ENCODE measurements at regions not wholly inside any gene's neighbourhood (a gene's known extent, or its start where the extent isn't known, plus 50 kb on each side); places are given as distances from the start of the nearest gene placed in this dataset.
"Not testable (repeated sequence)": the region's sequence is repeated elsewhere in the genome, so short reads cannot be mapped to it uniquely, and the experiment has no call there.

GRCh38 chrX:107296184-107296583, 89.8 kb downstream of the DNAAF6 start:
- DNase-seq (ENCODE audit: low spot score) = not testable (repeated sequence)

- no peak for DNase-seq (ENCODE audit: low spot score)
Measured at GRCh38 chrX:107298276-107298675, 91.9 kb downstream of the DNAAF6 start.

- DNase-seq (ENCODE audit: low spot score) = no peak
Measured at GRCh38 chrX:107301253-107301652, 94.8 kb downstream of the DNAAF6 start.

- DNase-seq (ENCODE audit: low spot score) = no peak
Measured at GRCh38 chrX:107304141-107304540, 97.7 kb downstream of the DNAAF6 start.

DNA sequence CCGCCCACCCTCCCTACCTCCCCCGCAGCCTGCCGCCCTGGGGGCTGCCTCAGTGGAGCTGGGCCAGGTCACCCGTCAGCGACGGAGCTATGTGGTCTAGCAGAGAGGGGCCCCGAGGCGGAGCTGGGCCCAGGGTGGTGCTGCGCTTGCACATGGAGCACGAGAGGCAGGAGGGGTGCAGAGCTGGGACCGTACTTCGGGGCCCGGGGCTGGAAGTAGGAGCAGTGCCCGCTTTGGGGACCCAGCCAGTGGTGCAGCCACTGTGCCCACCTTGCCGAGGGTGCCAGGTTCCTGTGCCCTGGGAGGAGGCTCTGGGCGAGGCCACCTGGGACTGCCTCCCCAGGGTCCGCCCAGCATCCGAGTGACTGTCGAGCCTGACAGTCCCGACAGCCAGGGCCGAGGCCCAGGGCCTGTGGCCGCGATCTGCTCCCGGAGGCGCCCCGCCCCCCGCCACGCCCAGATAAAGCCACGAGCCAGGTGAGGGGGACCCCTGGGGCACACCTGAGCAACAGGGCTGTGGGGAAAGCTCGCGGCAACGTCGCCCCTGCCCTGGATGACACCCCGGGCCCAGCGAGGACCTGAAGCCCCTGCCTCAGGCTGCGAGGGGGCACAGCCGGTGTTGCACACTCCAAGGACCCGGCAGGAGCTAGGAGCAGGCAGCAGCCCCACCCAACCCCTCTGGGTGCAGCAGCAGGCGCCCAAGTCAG, 117.5 kb downstream of the DNAAF6 start:
- DNase-seq (ENCODE audit: low spot score) = no peak

- peak; percentile 37 for DNase-seq (ENCODE audit: low spot score)
Measured at GRCh38 chrX:107324493-107325310, 118.3 kb downstream of the DNAAF6 start.

DNA sequence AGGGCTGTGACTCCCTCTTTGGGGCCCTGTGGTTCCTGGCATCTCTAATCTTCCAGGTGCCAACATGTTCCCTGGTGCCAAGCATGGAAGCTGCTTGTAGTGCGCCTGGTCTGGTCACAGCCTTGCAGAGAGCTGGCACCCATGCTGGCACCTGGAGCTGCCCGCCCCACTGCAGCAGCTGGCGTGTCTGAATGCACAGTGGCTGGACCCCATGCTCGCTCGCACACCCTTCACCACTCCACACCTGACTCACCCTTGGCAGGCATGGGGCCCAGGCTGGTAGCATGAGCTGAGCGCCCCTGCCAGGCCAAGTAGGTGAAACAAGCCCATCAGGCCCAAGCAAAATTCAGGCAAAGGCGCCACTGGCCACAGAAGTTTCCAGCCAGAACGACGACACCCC, 119.1 kb downstream of the DNAAF6 start:
- DNase-seq (ENCODE audit: low spot score) = no peak

DNA sequence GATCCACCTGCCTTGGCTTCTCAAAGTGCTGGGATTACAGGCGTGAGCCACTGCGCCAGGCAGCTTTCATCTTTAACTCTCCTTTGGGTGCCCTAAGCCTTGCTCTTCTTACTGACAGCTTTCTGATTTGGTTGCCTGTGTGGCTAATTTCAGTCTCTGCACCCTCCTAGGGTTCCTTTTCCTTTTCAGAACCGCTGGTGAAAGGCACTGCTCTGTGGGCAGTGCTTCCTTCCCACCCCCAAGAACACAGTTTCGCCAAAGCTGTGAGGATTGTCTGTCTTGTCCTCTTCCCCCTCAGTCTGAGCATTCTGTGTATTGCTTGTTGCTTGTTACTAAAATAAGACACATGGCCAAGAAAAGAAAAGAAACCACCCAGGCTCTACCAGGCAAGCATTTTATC, 101.4 kb upstream of the FRMPD3 start:
- DNase-seq (ENCODE audit: low spot score) = no peak

- no peak for DNase-seq (ENCODE audit: low spot score)
Measured at GRCh38 chrX:107348990-107349389, 100.5 kb upstream of the FRMPD3 start.

GRCh38 chrX:107355533-107355932, 93.9 kb upstream of the FRMPD3 start:
- no peak for DNase-seq (ENCODE audit: low spot score)

GRCh38 chrX:107360788-107361360, 88.6 kb upstream of the FRMPD3 start:
- DNase-seq (ENCODE audit: low spot score) = no peak

- DNase-seq (ENCODE audit: low spot score) = not testable (repeated sequence)
Measured at GRCh38 chrX:107370185-107370584, 79.3 kb upstream of the FRMPD3 start.

- DNase-seq (ENCODE audit: low spot score) = no peak
Measured at GRCh38 chrX:107374132-107374531, 75.3 kb upstream of the FRMPD3 start.

- DNase-seq (ENCODE audit: low spot score) = peak; percentile 83
Measured at GRCh38 chrX:107374831-107375230, 74.6 kb upstream of the FRMPD3 start.

- DNase-seq (ENCODE audit: low spot score) = not testable (repeated sequence)
Measured at GRCh38 chrX:107376186-107376585, 73.3 kb upstream of the FRMPD3 start.

- no peak for DNase-seq (ENCODE audit: low spot score)
Measured at GRCh38 chrX:107384397-107385105, 64.9 kb upstream of the FRMPD3 start.

DNA sequence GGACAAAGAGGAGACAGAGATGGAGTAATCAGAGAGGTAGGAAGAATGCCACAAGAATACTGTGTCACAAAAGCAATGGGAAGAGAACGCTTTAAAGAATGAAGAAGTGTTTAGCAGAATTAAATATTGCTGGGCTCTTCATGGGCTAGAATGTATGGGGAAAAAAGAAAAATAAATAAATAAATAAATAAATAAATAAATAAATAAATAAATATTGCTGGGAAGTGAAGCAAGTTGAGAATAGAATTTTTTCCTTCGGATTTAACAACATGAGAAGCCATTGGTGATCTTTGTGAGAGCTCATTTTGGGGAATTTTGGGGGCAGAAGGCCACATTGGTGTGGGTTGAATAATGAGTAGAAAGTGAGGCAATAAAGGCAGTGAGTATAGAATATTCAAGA, 59.7 kb upstream of the FRMPD3 start:
- DNase-seq (ENCODE audit: low spot score) = no peak

DNA sequence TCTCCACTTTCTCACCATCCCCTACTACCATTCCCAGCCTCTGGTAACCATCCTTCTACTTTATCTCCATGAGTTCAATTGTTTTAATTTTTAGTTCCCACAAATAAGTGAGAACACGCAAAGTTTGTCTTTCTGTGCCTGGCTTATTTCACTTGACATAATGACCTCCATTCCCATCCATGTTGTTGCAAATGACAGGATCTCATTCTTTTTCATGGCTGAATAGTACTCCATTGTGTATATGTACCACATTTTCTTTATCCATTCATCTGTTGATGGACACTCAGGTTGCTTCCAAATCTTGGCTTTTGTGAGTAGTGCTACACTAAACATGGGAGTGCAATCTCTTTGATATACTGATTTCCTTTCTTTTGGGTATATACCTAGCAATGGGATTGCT, 55.8 kb upstream of the FRMPD3 start:
- not testable (repeated sequence) for DNase-seq (ENCODE audit: low spot score)

DNA sequence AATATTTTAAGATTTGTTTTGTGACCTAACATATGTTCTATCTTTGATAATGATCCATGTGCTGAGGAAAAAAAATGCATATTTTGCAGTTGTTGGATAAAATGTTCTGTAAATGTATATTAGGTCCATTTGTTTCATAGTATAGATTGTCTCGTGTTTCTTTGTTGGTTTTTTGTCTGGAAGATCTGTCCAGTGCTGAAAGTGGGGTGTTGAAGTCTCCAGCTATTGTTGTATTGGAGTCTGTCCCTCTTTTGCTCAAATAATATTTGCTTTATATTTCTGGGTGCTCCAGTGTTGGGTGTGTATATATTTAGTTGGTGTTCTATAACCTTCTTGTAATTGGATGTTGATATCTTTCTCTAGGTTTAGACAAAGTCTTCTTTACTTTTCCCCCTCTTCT, 53.2 kb upstream of the FRMPD3 start:
- no peak for DNase-seq (ENCODE audit: low spot score)

DNA sequence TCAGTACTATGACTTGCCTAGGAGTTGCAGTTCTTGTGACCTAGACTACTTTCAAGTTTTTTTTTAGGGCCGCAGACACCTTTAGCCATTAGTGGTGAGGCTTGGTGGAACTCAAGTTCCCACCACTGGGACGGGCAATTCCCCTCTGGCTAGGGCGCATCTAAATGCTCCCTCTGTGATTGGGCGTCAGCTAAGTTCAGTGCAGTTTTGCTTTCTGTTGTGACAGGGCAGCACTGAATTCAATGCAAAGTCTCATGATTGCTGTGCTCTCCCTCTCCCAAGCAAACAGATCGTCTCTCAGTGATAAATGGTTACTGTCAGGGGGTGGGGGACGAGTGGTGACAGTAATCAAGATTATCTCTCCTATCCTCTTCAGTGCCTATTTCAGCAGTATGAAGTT, 52.7 kb upstream of the FRMPD3 start:
- no peak for DNase-seq (ENCODE audit: low spot score)

GRCh38 chrX:107398115-107398514, 51.3 kb upstream of the FRMPD3 start:
- no peak for DNase-seq (ENCODE audit: low spot score)
